B cell (primary cell): ENCODE measurements at regions not wholly inside any gene's neighbourhood (a gene's known extent, or its start where the extent isn't known, plus 50 kb on each side); places are given as distances from the start of the nearest gene placed in this dataset.

ENCODE experiments used
- CTCF ChIP-seq: fragments of 200-600 bp; IDR thresholded peaks from one replicate; pipeline ENCODE4 v1.8.0; 2022; ENCODE audit warnings: antibody characterized with exemption, mild to moderate bottlenecking
- EZH2 ChIP-seq: IDR thresholded peaks from 2 replicates; pipeline ENCODE4 v1.6.1; 2012; ENCODE audit warnings: borderline replicate concordance, low read depth, mild to moderate bottlenecking, moderate library complexity, low read length; ENCODE audit not compliant: insufficient read depth, poor library complexity, severe bottlenecking

GRCh38 chr13:111037927-111038326 is 77.2 kb upstream of the ARHGEF7 start:
- TF ChIP-seq CTCF (no peak), EZH2 (no peak)
